ENCODE measurements at regions not wholly inside any gene's neighbourhood (a gene's known extent, or its start where the extent isn't known, plus 50 kb on each side); places are given as distances from the start of the nearest gene placed in this dataset.
"Not testable (repeated sequence)": the region's sequence is repeated elsewhere in the genome, so short reads cannot be mapped to it uniquely, and the experiment has no call there.

DNA sequence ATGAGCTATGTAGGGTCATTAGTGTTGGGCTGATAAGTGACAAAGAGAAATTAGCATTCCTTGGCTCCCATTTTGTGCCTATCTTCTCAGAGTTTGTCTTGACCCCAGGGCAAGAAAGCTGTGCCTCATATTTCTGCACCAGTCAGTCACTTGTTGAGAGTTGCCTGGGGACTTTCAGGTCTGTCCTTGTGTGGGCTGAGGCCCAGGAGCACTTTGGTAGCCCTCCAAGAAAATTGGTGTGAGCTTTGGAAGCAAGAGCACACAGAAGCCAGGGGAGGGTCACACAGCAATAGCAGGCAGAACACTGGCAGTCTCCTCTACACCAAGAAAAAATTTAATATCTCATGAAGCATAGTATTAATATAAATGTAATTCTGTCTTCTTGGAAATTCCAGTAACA lies 239.9 kb downstream of the NPR3 start:
- H3K9me3 ChIP-seq (replicated peaks in 1 of 2; ENCODE audit: control insufficient read depth in 2 of 2, insufficient read depth in 1 of 2, low read depth in 1 of 2, low read length in 2 of 2) = no peaks in the 10 kb centered on the region
- H2BK120ac ChIP-seq (ENCODE audit: low read depth, low read length) = no peak overlapping the region
- no peak overlapping the region for H2BK12ac ChIP-seq (ENCODE audit: low read length)
- no peak overlapping the region for H3K9ac ChIP-seq (ENCODE audit: low read depth, low read length, poor library complexity)
- H2BK15ac ChIP-seq (ENCODE audit: low read length) = no peak overlapping the region
- no peak overlapping the region for H3K18ac ChIP-seq (ENCODE audit: low read length)
- H3K27me3 ChIP-seq (ENCODE audit: control insufficient read depth in 3 of 3, insufficient read depth in 3 of 3, low read depth in 1 of 3, low read length in 3 of 3) = no peaks in the 10 kb centered on the region
- no peak overlapping the region for H3K23ac ChIP-seq (ENCODE audit: low read depth, low read length, poor library complexity)
- no peak for DNase-seq (ENCODE audit: low spot score)
- H3K36me3 ChIP-seq (replicated peaks in 1 of 2; ENCODE audit: control insufficient read depth in 2 of 2, insufficient read depth in 2 of 2, low read length in 2 of 2) = no peaks in the 10 kb centered on the region
- peaks cover 0 to 9% of the 10 kb centered on the region in 2 donors for H3K4me1 ChIP-seq (ENCODE audit: control insufficient read depth in 2 of 2, insufficient read depth in 1 of 2, low read depth in 1 of 2, low read length in 2 of 2)
- no peak overlapping the region for H3K4me2 ChIP-seq (ENCODE audit: insufficient read depth, low read length, poor library complexity, severe bottlenecking)
- H4K8ac ChIP-seq (ENCODE audit: low read depth, low read length) = no peak overlapping the region
- no peak overlapping the region for H3K14ac ChIP-seq (ENCODE audit: low read length)
- H2BK5ac ChIP-seq (ENCODE audit: low read length) = no peak overlapping the region
- no peak overlapping the region for H2AK5ac ChIP-seq (ENCODE audit: low read depth, low read length)
- H3K27ac ChIP-seq (replicated peaks; ENCODE audit: low read length) = no peak overlapping the region
- H4K91ac ChIP-seq (ENCODE audit: low read depth, low read length, poor library complexity) = no peak overlapping the region
- H3K4me3 ChIP-seq (ENCODE audit: low read length in 2 of 2) = no peak overlapping the region
- no peak overlapping the region for H2AFZ ChIP-seq (ENCODE audit: low read length)
- no peak overlapping the region for H3K4ac ChIP-seq (ENCODE audit: low read length)
- no peaks in the 10 kb centered on the region for H3K79me1 ChIP-seq (ENCODE audit: low read depth, low read length)

DNA sequence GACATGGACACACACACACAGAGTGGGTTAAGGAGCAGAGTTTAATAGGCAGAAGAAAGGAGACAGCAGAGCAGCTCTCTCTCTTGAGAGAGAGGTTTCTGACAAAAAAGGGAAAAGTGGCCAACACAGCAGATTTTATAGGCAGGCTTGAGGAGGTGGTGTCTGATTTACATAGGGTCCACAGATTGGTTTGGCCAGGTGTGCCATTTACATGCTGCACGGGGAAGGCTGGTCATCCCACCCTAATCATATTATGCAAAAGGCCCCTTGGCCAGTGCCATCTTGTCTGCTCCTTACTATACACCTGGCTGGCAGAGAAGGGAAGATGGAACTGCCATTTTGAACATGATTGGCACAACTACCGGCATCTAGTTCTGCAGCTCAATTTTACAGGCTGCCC lies 240.8 kb downstream of the NPR3 start:
- H2BK15ac ChIP-seq (ENCODE audit: low read length) = no peak overlapping the region
- H3K9ac ChIP-seq (ENCODE audit: low read depth, low read length, poor library complexity) = no peak overlapping the region
- H3K27me3 ChIP-seq (ENCODE audit: control insufficient read depth in 3 of 3, insufficient read depth in 3 of 3, low read depth in 1 of 3, low read length in 3 of 3) = no peaks in the 10 kb centered on the region
- H3K27ac ChIP-seq (replicated peaks; ENCODE audit: low read length) = no peak overlapping the region
- no peak overlapping the region for H4K91ac ChIP-seq (ENCODE audit: low read depth, low read length, poor library complexity)
- no peak for DNase-seq (ENCODE audit: low spot score)
- no peak overlapping the region for H3K4ac ChIP-seq (ENCODE audit: low read length)
- H2AFZ ChIP-seq (ENCODE audit: low read length) = no peak overlapping the region
- H3K4me1 ChIP-seq (ENCODE audit: control insufficient read depth in 2 of 2, insufficient read depth in 1 of 2, low read depth in 1 of 2, low read length in 2 of 2) = peaks cover 0 to 9% of the 10 kb centered on the region in 2 donors
- H4K8ac ChIP-seq (ENCODE audit: low read depth, low read length) = no peak overlapping the region
- WGBS, 2 donors (ENCODE audit: extremely low coverage in 2 of 2, insufficient read length in 2 of 2, insufficient replicate concordance in 1 of 2) = no CpG with 5 or more reads among the region's 2 CpGs
- H3K4me2 ChIP-seq (ENCODE audit: insufficient read depth, low read length, poor library complexity, severe bottlenecking) = no peak overlapping the region
- H3K36me3 ChIP-seq (replicated peaks in 1 of 2; ENCODE audit: control insufficient read depth in 2 of 2, insufficient read depth in 2 of 2, low read length in 2 of 2) = no peaks in the 10 kb centered on the region
- no peak overlapping the region for H2BK5ac ChIP-seq (ENCODE audit: low read length)
- H3K23ac ChIP-seq (ENCODE audit: low read depth, low read length, poor library complexity) = no peak overlapping the region
- no peak overlapping the region for H3K18ac ChIP-seq (ENCODE audit: low read length)
- H3K4me3 ChIP-seq (ENCODE audit: low read length in 2 of 2) = no peak overlapping the region
- no peaks in the 10 kb centered on the region for H3K79me1 ChIP-seq (ENCODE audit: low read depth, low read length)
- H3K14ac ChIP-seq (ENCODE audit: low read length) = no peak overlapping the region
- H2BK12ac ChIP-seq (ENCODE audit: low read length) = no peak overlapping the region
- H2BK120ac ChIP-seq (ENCODE audit: low read depth, low read length) = no peak overlapping the region
- H3K9me3 ChIP-seq (replicated peaks in 1 of 2; ENCODE audit: control insufficient read depth in 2 of 2, insufficient read depth in 1 of 2, low read depth in 1 of 2, low read length in 2 of 2) = no peaks in the 10 kb centered on the region
- no peak overlapping the region for H2AK5ac ChIP-seq (ENCODE audit: low read depth, low read length)

DNA sequence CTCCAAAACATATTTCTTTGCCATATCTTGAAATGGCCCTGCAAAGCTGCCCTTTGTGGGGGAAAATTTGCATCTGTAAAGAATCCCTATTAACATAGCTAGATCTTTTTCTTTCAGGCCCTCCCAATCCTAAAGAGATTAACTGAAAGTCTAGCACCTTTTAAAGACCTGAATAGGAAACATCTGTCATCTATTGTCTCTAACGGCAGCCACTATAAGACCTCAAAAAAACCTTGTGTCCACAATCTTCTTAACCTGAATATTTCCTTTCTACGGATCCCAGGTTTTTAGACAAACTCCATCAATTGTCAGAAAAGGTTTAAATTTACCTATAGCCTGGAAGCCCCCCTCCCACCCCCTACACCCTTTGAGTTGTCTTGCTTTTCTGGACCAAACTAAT lies 241.3 kb downstream of the NPR3 start:
- not testable (repeated sequence) for H2BK15ac ChIP-seq (ENCODE audit: low read length); H3K36me3 ChIP-seq (replicated peaks in 1 of 2; ENCODE audit: control insufficient read depth in 2 of 2, insufficient read depth in 2 of 2, low read length in 2 of 2)

DNA sequence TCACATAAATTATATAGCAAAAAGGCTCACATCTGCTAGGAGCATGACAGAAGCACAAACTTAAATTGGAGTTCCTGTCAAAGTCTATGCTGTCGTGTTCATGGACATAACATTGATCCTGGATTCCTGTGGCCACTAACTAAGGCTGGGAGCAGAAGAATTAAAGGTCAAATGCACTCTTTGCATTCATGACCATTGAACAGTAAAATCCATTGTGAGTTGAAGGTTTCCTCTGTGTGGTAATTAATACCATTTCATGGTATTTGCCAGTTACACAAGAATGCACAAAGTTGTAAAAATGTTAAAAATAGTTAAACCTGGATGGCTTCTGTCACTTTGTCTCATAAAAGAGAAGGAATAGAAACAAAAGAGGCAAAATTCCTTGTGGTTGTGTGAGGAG lies 242.6 kb downstream of the NPR3 start:
- Histone ChIP-seq H3K4me1 (ENCODE audit: control insufficient read depth in 2 of 2, insufficient read depth in 1 of 2, low read depth in 1 of 2, low read length in 2 of 2) (peaks cover 0 to 9% of the 10 kb centered on the region in 2 donors), H2BK15ac (ENCODE audit: low read length) (no peak overlapping the region), H3K9me3 (replicated peaks in 1 of 2; ENCODE audit: control insufficient read depth in 2 of 2, insufficient read depth in 1 of 2, low read depth in 1 of 2, low read length in 2 of 2) (no peaks in the 10 kb centered on the region), H3K14ac (ENCODE audit: low read length) (no peak overlapping the region), H3K4me3 (ENCODE audit: low read length in 2 of 2) (no peak overlapping the region), H3K79me1 (ENCODE audit: low read depth, low read length) (no peaks in the 10 kb centered on the region), H4K8ac (ENCODE audit: low read depth, low read length) (no peak overlapping the region), H3K4me2 (ENCODE audit: insufficient read depth, low read length, poor library complexity, severe bottlenecking) (no peak overlapping the region), H2AFZ (ENCODE audit: low read length) (no peak overlapping the region), H3K18ac (ENCODE audit: low read length) (no peak overlapping the region), H2BK12ac (ENCODE audit: low read length) (no peak overlapping the region), H3K9ac (ENCODE audit: low read depth, low read length, poor library complexity) (no peak overlapping the region), H3K23ac (ENCODE audit: low read depth, low read length, poor library complexity) (no peak overlapping the region), H2AK5ac (ENCODE audit: low read depth, low read length) (no peak overlapping the region), H2BK5ac (ENCODE audit: low read length) (no peak overlapping the region), H4K91ac (ENCODE audit: low read depth, low read length, poor library complexity) (no peak overlapping the region), H2BK120ac (ENCODE audit: low read depth, low read length) (no peak overlapping the region), H3K27ac (replicated peaks; ENCODE audit: low read length) (no peak overlapping the region), H3K27me3 (ENCODE audit: control insufficient read depth in 3 of 3, insufficient read depth in 3 of 3, low read depth in 1 of 3, low read length in 3 of 3) (no peaks in the 10 kb centered on the region), H3K36me3 (replicated peaks in 1 of 2; ENCODE audit: control insufficient read depth in 2 of 2, insufficient read depth in 2 of 2, low read length in 2 of 2) (no peaks in the 10 kb centered on the region), H3K4ac (ENCODE audit: low read length) (no peak overlapping the region)
- no CpG with 5 or more reads among the region's 1 CpG for WGBS, 2 donors (ENCODE audit: extremely low coverage in 2 of 2, insufficient read length in 2 of 2, insufficient replicate concordance in 1 of 2)
- no peak for DNase-seq (ENCODE audit: low spot score)

More for the DNA sequence above, 241.3 kb downstream of the NPR3 start:
- not testable (repeated sequence) for H3K27ac ChIP-seq (replicated peaks; ENCODE audit: low read length); H3K4ac ChIP-seq (ENCODE audit: low read length); H2AK5ac ChIP-seq (ENCODE audit: low read depth, low read length); H2BK120ac ChIP-seq (ENCODE audit: low read depth, low read length); H3K27me3 ChIP-seq (ENCODE audit: control insufficient read depth in 3 of 3, insufficient read depth in 3 of 3, low read depth in 1 of 3, low read length in 3 of 3); H3K4me2 ChIP-seq (ENCODE audit: insufficient read depth, low read length, poor library complexity, severe bottlenecking); H3K4me3 ChIP-seq (ENCODE audit: low read length in 2 of 2); H2BK12ac ChIP-seq (ENCODE audit: low read length); H3K14ac ChIP-seq (ENCODE audit: low read length); H3K9ac ChIP-seq (ENCODE audit: low read depth, low read length, poor library complexity); H3K79me1 ChIP-seq (ENCODE audit: low read depth, low read length); H4K8ac ChIP-seq (ENCODE audit: low read depth, low read length); H3K23ac ChIP-seq (ENCODE audit: low read depth, low read length, poor library complexity); H3K4me1 ChIP-seq (ENCODE audit: control insufficient read depth in 2 of 2, insufficient read depth in 1 of 2, low read depth in 1 of 2, low read length in 2 of 2); DNase-seq (ENCODE audit: low spot score); H2BK5ac ChIP-seq (ENCODE audit: low read length); H4K91ac ChIP-seq (ENCODE audit: low read depth, low read length, poor library complexity); H3K18ac ChIP-seq (ENCODE audit: low read length); H3K9me3 ChIP-seq (replicated peaks in 1 of 2; ENCODE audit: control insufficient read depth in 2 of 2, insufficient read depth in 1 of 2, low read depth in 1 of 2, low read length in 2 of 2); H2AFZ ChIP-seq (ENCODE audit: low read length)
- no CpG with 5 or more reads among the region's 2 CpGs for WGBS, 2 donors (ENCODE audit: extremely low coverage in 2 of 2, insufficient read length in 2 of 2, insufficient replicate concordance in 1 of 2)
